Effector memory CD8-positive, alpha-beta T cell (primary cell): ENCODE measurements at regions not wholly inside any gene's neighbourhood (a gene's known extent, or its start where the extent isn't known, plus 50 kb on each side); places are given as distances from the start of the nearest gene placed in this dataset.
"Not testable (repeated sequence)": the region's sequence is repeated elsewhere in the genome, so short reads cannot be mapped to it uniquely, and the experiment has no call there.

Experiments used
- ATAC-seq: fragments of 150-1000 bp; cut with Tn5 transposase; replicated peaks from 2 replicates; pipeline ENCODE4 v1.10.0; 2021; ENCODE audit warnings: mild to moderate bottlenecking, moderate library complexity
- DNase-seq, 3 experiments: peaks; one replicate each; pipeline ENCODE4 v3.0.0; 2021
- H3K27ac Mint-ChIP-seq, 2 donors: one replicate each; pipeline ENCODE4 v1.8.0; 2022; ENCODE audit warnings: mild to moderate bottlenecking in 2 of 2, mixed read lengths in 2 of 2, moderate library complexity in 2 of 2
- H3K27me3 Mint-ChIP-seq, 2 donors: one replicate each; pipeline ENCODE4 v1.8.0; 2022; ENCODE audit warnings: mixed read lengths in 2 of 2
- H3K36me3 Mint-ChIP-seq: one replicate; pipeline ENCODE4 v1.8.0; 2022; ENCODE audit warnings: mild to moderate bottlenecking, moderate library complexity, mixed read lengths; ENCODE audit not compliant: insufficient read depth
- H3K4me1 Mint-ChIP-seq, 2 donors: one replicate each; pipeline ENCODE4 v1.8.0; 2022; ENCODE audit warnings: low read depth in 2 of 2, mixed read lengths in 2 of 2
- H3K4me3 Mint-ChIP-seq, 2 donors: one replicate each; pipeline ENCODE4 v1.8.0; 2022; ENCODE audit warnings: mild to moderate bottlenecking in 2 of 2, mixed read lengths in 2 of 2, moderate library complexity in 2 of 2
- H3K9me3 Mint-ChIP-seq, 2 donors: one replicate each; pipeline ENCODE4 v1.8.0; 2022; ENCODE audit warnings: mixed read lengths in 2 of 2

GRCh38 chr2:39989888-39990287 lies 210.8 kb upstream of the THUMPD2 start:
- Mint-ChIP-seq H3K27me3 (no peaks in the 10 kb centered on the region), H3K9me3 (peaks cover 0 to 3% of the 10 kb centered on the region in 2 donors), H3K4me1 (no peaks in the 10 kb centered on the region), H3K27ac (no peak overlapping the region), H3K4me3 (no peak overlapping the region), H3K36me3 (no peaks in the 10 kb centered on the region)
- DNase-seq (no peak), ATAC-seq (no peak)

DNA sequence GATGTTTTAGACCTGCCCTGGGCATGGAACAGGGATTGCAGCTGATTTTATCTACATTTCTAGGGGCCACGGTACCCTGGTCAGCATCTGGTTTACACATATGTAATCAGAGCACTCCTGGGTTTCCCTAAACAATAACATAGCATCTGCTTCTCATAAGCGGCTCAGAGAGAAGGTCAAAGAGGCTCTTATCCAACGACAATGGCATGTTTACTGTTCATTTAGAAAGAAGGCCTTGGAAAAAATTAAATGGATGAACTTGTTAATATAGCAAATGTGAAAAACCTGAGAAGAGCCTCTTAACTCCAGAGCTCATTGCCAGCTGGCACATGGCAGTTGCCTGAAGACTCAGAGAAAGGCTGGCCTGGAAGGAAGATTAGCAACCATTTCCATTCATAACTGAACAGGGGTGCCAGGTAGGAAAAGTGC lies 202.8 kb upstream of the THUMPD2 start:
- no peak overlapping the region for H3K4me3 Mint-ChIP-seq
- H3K27me3 Mint-ChIP-seq: no peaks in the 10 kb centered on the region
- DNase-seq: no peak

DNA sequence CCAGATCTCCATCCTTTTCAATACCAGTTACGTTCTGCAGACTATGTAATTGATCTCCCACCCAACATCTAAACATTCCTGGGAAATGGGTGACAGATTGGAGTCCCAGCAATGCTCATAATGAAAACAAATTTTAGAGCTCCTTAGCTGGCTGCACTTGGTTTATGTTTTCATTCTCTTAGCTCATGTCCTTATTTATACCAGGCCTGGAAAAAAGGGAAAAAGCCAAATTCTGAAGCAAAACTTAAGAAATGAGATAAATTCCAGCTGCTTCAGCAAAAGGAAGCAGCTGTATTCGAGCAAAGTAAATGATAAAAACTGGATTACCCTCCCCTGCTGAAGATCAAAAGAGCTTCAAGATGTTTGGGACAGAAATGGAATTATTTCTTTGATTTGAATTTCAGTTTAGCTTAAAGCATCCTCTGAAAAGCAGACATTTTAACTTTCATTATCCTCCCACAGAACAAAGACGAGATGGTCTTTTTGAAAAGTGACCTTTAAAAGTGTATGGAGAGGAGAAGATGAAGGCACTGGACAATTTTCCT lies 196.5 kb upstream of the THUMPD2 start:
- Mint-ChIP-seq H3K27me3 (no peaks in the 10 kb centered on the region), H3K4me1 (no peaks in the 10 kb centered on the region), H3K4me3 (no peak overlapping the region), H3K9me3 (peaks cover 0 to 3% of the 10 kb centered on the region in 2 donors), H3K36me3 (no peaks in the 10 kb centered on the region), H3K27ac (no peak overlapping the region)
- DNase-seq: no peak
- ATAC-seq: no peak

More for the DNA sequence above, 202.8 kb upstream of the THUMPD2 start:
- Mint-ChIP-seq H3K4me1 (no peaks in the 10 kb centered on the region), H3K27ac (no peak overlapping the region), H3K36me3 (no peaks in the 10 kb centered on the region), H3K9me3 (peaks cover 5% of the 10 kb centered on the region in 2 donors)
- ATAC-seq: no peak

DNA sequence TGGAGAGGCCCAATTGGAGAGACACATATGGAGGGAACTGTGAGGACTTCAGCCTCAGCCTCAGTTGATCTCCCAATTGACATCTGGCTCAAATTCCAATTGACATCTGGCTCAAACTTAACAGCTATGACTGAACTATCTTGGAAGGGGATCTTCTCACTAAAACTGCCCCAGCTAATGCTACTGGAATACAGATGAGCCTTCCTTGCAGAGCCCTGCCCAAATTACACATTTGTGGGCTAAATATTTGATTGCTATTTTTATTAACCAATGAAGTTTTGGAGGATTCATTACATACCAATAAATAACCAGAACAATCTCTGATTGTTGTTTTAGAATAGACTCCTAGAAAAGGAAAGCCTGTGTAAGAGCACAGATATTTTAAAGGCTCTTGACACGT lies 189.0 kb upstream of the THUMPD2 start:
- Mint-ChIP-seq H3K27ac (no peak overlapping the region), H3K4me1 (no peaks in the 10 kb centered on the region), H3K4me3 (no peak overlapping the region), H3K9me3 (peaks cover 6 to 7% of the 10 kb centered on the region in 2 donors), H3K36me3 (no peaks in the 10 kb centered on the region), H3K27me3 (no peaks in the 10 kb centered on the region)
- no peak for ATAC-seq
- no peak for DNase-seq

DNA sequence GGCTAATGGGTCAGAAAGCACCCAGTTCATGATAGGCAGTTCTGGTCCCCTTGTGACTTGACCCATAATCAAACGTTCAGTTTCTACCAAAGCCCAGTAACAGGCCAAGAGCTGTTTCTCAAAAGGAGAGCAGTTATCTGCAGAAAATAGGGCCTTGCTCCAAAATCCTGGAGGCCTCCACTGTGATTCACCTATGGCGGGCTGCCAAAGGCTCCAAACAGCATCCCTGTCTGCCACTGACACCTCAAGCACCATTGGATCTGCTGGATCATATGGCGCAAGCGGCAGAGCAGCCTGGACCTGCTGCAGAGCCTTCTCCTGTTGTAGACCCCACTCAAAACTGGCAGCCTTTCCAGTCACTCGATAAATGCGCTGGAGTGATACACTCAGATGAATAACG lies 181.6 kb upstream of the THUMPD2 start:
- not testable (repeated sequence) for ATAC-seq, DNase-seq, H3K9me3 Mint-ChIP-seq, H3K4me3 Mint-ChIP-seq, H3K36me3 Mint-ChIP-seq, H3K4me1 Mint-ChIP-seq, H3K27ac Mint-ChIP-seq, H3K27me3 Mint-ChIP-seq

GRCh38 chr2:39954346-39954745 lies 175.3 kb upstream of the THUMPD2 start:
- H3K4me3 Mint-ChIP-seq: no peak overlapping the region
- DNase-seq (no peak), ATAC-seq (no peak)
- H3K27me3 Mint-ChIP-seq: no peaks in the 10 kb centered on the region
- peaks cover 0 to 2% of the 10 kb centered on the region in 2 donors for H3K9me3 Mint-ChIP-seq
- no peaks in the 10 kb centered on the region for H3K36me3 Mint-ChIP-seq
- no peaks in the 10 kb centered on the region for H3K4me1 Mint-ChIP-seq
- H3K27ac Mint-ChIP-seq: no peak overlapping the region

DNA sequence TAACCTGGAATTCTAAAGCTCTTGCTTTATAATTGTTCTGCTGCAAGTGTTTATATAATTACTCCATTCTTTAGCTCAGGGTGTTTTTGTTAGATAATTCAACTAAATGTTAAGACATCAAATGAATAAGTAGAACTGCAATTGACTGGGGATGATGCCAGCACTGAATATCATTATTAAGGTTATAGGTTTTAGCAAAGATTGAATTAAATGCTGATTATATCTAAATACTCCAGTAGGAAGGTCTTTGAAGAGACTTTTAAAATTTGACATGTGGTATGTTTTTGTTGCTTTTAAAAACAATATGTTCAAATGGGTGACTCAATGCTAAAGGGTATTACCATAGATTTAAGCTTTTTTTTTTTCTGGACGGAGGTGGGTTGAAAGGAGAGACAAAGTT lies 170.1 kb upstream of the THUMPD2 start:
- H3K9me3 Mint-ChIP-seq: peaks cover 0 to 2% of the 10 kb centered on the region in 2 donors
- ATAC-seq (no peak), DNase-seq (no peak)
- no peaks in the 10 kb centered on the region for H3K4me1 Mint-ChIP-seq
- no peak overlapping the region for H3K4me3 Mint-ChIP-seq
- H3K27ac Mint-ChIP-seq: no peak overlapping the region
- peaks cover 0 to 22% of the 10 kb centered on the region in 2 donors for H3K27me3 Mint-ChIP-seq
- no peaks in the 10 kb centered on the region for H3K36me3 Mint-ChIP-seq

DNA sequence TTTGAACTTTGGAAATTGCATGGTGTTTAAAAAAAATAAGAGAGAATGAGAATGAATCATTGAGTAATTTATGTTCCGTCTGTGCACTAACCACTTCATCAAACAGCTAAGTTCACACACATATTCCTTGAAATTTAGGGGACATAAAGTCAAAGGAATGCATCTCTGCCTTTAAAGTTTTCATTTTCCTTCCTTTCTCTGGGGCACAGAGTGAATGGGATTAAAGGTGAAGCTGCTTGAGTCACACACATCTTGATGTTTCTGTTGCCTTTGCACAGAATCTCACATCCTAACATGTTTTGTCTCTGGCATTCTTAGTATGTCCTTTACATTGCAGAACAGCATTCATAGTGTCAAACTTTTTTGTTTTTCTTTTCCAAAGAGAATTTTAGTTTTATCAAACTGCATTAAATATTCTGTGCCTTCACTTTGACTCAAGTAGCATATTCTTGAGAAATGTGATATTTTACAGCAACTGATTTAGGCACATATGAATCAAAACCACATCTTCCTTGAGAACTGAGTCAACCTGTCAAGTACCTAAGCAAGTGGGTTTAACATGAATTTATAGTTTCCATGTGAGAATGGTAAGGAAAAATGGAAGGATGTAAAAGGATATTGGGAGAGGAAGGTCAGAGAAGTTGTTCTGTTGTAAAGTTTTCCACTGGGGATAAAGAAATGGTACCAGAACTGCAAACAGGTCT lies 169.1 kb upstream of the THUMPD2 start:
- no peak overlapping the region for H3K4me3 Mint-ChIP-seq
- H3K9me3 Mint-ChIP-seq: peaks cover 0 to 2% of the 10 kb centered on the region in 2 donors
- ATAC-seq (no peak), DNase-seq (no peak)
- H3K27me3 Mint-ChIP-seq: peaks cover 0 to 22% of the 10 kb centered on the region in 2 donors
- H3K4me1 Mint-ChIP-seq: no peaks in the 10 kb centered on the region
- no peaks in the 10 kb centered on the region for H3K36me3 Mint-ChIP-seq
- H3K27ac Mint-ChIP-seq: no peak overlapping the region

DNA sequence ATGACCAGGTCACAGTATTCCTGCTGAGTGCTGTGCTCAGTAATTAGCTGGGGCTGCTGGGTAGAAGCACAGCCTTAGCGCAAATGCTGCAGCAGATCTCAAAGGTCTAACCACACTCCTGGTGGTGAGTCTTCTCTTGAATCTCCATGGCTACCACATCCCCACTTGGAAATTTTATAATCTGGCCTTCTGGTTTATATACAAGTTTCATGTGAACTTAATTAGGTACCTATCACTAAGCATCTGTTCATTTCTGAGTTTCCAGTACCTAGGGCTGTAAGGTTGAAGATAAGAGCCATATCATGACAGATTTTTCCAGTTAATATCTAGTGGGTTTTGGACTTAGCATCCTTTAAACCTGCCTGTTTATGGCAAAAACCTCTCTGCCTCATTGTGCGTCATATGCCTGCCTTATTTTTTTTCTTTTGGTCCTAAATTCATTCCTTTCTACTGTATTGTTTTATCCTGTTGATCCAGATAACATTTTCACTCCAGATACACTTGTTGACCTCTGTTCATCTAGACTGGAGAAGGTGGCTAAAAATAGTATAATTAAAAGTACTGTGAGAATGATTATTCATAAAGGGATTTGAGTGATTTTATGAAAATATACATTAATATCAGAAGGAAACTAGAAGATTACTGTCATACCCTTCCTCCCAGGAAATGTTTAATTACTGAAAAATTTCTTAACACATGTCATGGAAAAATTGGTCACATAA lies 168.4 kb upstream of the THUMPD2 start:
- no peaks in the 10 kb centered on the region for H3K4me1 Mint-ChIP-seq
- no peak overlapping the region for H3K27ac Mint-ChIP-seq
- no peaks in the 10 kb centered on the region for H3K36me3 Mint-ChIP-seq
- ATAC-seq (no peak), DNase-seq (no peak)
- no peak overlapping the region for H3K4me3 Mint-ChIP-seq
- peaks cover 0 to 22% of the 10 kb centered on the region in 2 donors for H3K27me3 Mint-ChIP-seq
- peaks cover 0 to 2% of the 10 kb centered on the region in 2 donors for H3K9me3 Mint-ChIP-seq

- Mint-ChIP-seq H3K27ac (no peak overlapping the region), H3K4me3 (no peak overlapping the region), H3K4me1 (no peaks in the 10 kb centered on the region), H3K9me3 (peaks cover 0 to 5% of the 10 kb centered on the region in 2 donors), H3K36me3 (no peaks in the 10 kb centered on the region), H3K27me3 (peaks cover 0 to 12% of the 10 kb centered on the region in 2 donors)
- ATAC-seq: no peak
- no peak for DNase-seq
Measured at GRCh38 chr2:39942950-39943349, 163.9 kb upstream of the THUMPD2 start.

DNA sequence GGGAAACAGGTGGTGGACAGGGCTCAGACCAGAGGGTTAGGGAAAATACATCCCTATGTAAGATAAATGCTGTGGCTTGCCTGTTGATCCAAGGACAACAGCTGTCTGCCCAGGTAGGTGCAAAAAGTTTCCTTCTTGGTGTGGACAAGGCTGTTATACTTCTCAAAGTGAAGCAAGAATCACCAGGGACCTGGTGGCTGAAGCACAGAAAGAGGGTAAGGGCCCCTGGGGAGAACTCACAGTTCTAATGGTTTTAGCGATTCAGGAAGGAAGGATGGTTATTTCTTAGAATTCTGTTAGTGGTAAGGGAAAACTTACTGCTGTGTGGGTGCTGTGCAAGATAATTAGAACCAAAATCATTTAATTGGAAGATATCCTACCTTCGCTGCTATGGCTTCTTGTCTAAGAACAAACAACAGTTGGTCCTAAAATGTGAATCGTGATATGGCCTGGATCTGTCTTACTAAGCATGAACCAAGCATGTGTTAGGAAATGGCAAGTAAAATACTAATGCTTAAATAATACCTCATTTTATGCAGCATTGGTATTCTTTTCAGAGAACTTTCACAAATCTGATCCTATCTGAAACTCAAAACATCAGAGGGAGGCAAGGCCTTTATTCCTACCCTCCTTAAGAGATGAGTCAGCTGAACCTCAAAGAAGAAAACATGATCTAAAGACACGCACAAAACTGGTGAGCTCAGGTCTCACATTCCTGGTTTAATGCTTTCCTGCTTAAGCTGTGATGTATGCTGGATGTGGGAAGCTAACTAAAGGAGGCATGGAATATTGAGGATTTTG lies 159.2 kb upstream of the THUMPD2 start:
- H3K36me3 Mint-ChIP-seq: no peaks in the 10 kb centered on the region
- H3K27ac Mint-ChIP-seq: no peak overlapping the region
- ATAC-seq: no peak
- no peak for DNase-seq
- H3K9me3 Mint-ChIP-seq: peaks cover 0 to 5% of the 10 kb centered on the region in 2 donors
- H3K4me1 Mint-ChIP-seq: no peaks in the 10 kb centered on the region
- no peak overlapping the region for H3K4me3 Mint-ChIP-seq
- H3K27me3 Mint-ChIP-seq: no peaks in the 10 kb centered on the region

- H3K9me3 Mint-ChIP-seq: peaks cover 0 to 5% of the 10 kb centered on the region in 2 donors
- ATAC-seq: no peak
- H3K27ac Mint-ChIP-seq: no peak overlapping the region
- no peak for DNase-seq
- no peaks in the 10 kb centered on the region for H3K36me3 Mint-ChIP-seq
- no peaks in the 10 kb centered on the region for H3K27me3 Mint-ChIP-seq
- no peak overlapping the region for H3K4me3 Mint-ChIP-seq
- H3K4me1 Mint-ChIP-seq: no peaks in the 10 kb centered on the region
Measured at GRCh38 chr2:39937621-39938020, 158.6 kb upstream of the THUMPD2 start.

DNA sequence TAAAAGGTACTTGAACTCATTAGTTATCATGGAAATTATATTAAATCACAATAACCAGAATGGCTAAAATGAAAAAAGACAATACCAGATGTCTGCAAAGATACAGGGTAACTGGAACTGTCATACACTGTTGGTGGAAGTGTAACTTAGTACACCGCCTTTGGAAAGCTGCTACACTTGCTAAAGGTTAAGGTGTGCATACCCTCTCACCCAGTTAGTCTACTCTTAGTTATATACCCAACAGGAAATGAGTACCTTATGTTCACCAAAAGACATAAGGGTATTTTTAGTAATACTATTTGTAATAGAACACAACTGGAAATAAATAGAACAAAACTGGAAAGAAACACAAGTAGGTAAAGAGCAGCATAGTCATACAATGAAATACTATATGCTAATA lies 155.8 kb upstream of the THUMPD2 start:
- Mint-ChIP-seq H3K27ac (no peak overlapping the region), H3K36me3 (no peaks in the 10 kb centered on the region)

More for the DNA sequence above, 155.8 kb upstream of the THUMPD2 start:
- Mint-ChIP-seq H3K4me1 (no peaks in the 10 kb centered on the region), H3K27me3 (no peaks in the 10 kb centered on the region), H3K4me3 (no peak overlapping the region), H3K9me3 (peaks cover 0 to 2% of the 10 kb centered on the region in 2 donors)
- ATAC-seq (no peak), DNase-seq (no peak)
